ENCODE measurements at regions not wholly inside any gene's neighbourhood (a gene's known extent, or its start where the extent isn't known, plus 50 kb on each side); places are given as distances from the start of the nearest gene placed in this dataset.

DNA sequence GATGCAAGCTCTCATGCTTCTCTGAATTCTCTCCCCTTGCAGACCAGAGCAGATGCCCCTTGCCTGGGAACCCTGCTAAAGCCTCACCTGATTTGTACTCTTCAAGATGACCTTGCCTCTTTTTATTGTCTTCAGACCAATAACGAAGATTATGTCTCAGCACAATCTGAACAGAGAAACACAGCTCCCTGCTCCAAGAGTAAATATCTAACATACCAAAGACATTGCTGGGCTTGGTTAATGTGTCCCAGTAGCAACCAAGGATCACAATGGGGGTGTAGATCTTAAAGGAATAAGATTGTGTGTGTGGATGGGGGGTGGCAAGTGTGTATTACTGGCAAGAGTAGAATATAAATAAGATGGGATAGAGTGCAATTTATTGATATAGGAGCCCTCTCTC, 67.6 kb upstream of the LHFPL2 start:
- TF ChIP-seq GATA3 (IDR thresholded peaks at IDR 0.05; ENCODE audit: low read depth, low read length): no peak
- no peak for TF ChIP-seq GATA2 (IDR thresholded peaks at IDR 0.05; ENCODE audit: low read depth, low read length)
